H9 (cell line): ENCODE measurements at regions not wholly inside any gene's neighbourhood (a gene's known extent, or its start where the extent isn't known, plus 50 kb on each side); places are given as distances from the start of the nearest gene placed in this dataset.

Experiments
- DNase-seq: peaks from one replicate; pipeline ENCODE4 v3.0.0-alpha.2; 2017
- H2AFZ ChIP-seq: one replicate; pipeline ENCODE4 v1.6.1; 2013; ENCODE audit warnings: mild to moderate bottlenecking, low read length, control low read depth, moderate library complexity
- H2AK5ac ChIP-seq: 2 replicates; pipeline ENCODE4 v1.6.1; 2013; ENCODE audit warnings: low read length, control low read depth, mixed read lengths; ENCODE audit not compliant: insufficient read length
- H2BK120ac ChIP-seq: one replicate; pipeline ENCODE4 v1.6.1; 2013; ENCODE audit warnings: low read depth, mild to moderate bottlenecking, low read length, control low read depth, inconsistent platforms; ENCODE audit not compliant: poor library complexity, severe bottlenecking
- H2BK12ac ChIP-seq: 2 replicates; pipeline ENCODE4 v1.6.1; 2013; ENCODE audit warnings: low read length, control low read depth, mixed read lengths, low read depth; ENCODE audit not compliant: insufficient read length
- H2BK15ac ChIP-seq: 2 replicates; pipeline ENCODE4 v1.6.1; 2013; ENCODE audit warnings: low read depth, low read length, control low read depth
- H2BK20ac ChIP-seq: one replicate; pipeline ENCODE4 v1.6.1; 2013; ENCODE audit warnings: low read depth, mild to moderate bottlenecking, low read length, control low read depth, inconsistent platforms; ENCODE audit not compliant: poor library complexity, severe bottlenecking
- H2BK5ac ChIP-seq: 2 replicates; pipeline ENCODE4 v1.6.1; 2013; ENCODE audit warnings: low read length, control low read depth, mixed read lengths; ENCODE audit not compliant: insufficient read length
- H3K14ac ChIP-seq: 2 replicates; pipeline ENCODE4 v1.6.1; 2013; ENCODE audit warnings: low read length, control low read depth; ENCODE audit not compliant: insufficient read depth
- H3K18ac ChIP-seq: 2 replicates; pipeline ENCODE4 v1.6.1; 2013; ENCODE audit warnings: low read depth, mild to moderate bottlenecking, mixed read lengths, low read length, control low read depth; ENCODE audit not compliant: insufficient read length
- H3K23ac ChIP-seq: 2 replicates; pipeline ENCODE4 v1.6.1; 2013; ENCODE audit warnings: low read length, control low read depth, mixed read lengths, low read depth; ENCODE audit not compliant: insufficient read length
- H3K23me2 ChIP-seq: 2 replicates; pipeline ENCODE4 v1.6.1; 2013; ENCODE audit warnings: low read depth, mild to moderate bottlenecking, mixed read lengths, low read length, control low read depth; ENCODE audit not compliant: insufficient read length, poor library complexity, severe bottlenecking
- H3K27ac ChIP-seq: 2 replicates; pipeline ENCODE4 v1.5.1; 2013; ENCODE audit warnings: low read length, control low read depth, mixed read lengths, low read depth; ENCODE audit not compliant: insufficient read length
- H3K27me3 ChIP-seq: 2 replicates; pipeline ENCODE4 v1.6.1; 2013; ENCODE audit warnings: low read length, control low read depth, inconsistent platforms; ENCODE audit not compliant: insufficient read depth
- H3K4ac ChIP-seq: 2 replicates; pipeline ENCODE4 v1.6.1; 2013; ENCODE audit warnings: low read depth, mild to moderate bottlenecking, control low read depth, inconsistent platforms, low read length, moderate library complexity
- H3K4me1 ChIP-seq: 2 replicates; pipeline ENCODE4 v1.6.1; 2013; ENCODE audit warnings: low read length, control low read depth, inconsistent platforms; ENCODE audit not compliant: insufficient read depth
- H3K4me2 ChIP-seq: 2 replicates; pipeline ENCODE4 v1.6.1; 2013; ENCODE audit warnings: low read length, control low read depth, mixed read lengths; ENCODE audit not compliant: insufficient read length, insufficient read depth
- H3K56ac ChIP-seq: 2 replicates; pipeline ENCODE4 v1.6.1; 2013; ENCODE audit warnings: low read depth, mild to moderate bottlenecking, mixed read lengths, low read length, control low read depth; ENCODE audit not compliant: insufficient read length
- H3K79me1 ChIP-seq: 2 replicates; pipeline ENCODE4 v1.6.1; 2013; ENCODE audit warnings: low read depth, mild to moderate bottlenecking, moderate library complexity, low read length, control low read depth, inconsistent platforms; ENCODE audit not compliant: insufficient read depth, poor library complexity, severe bottlenecking
- H3K79me2 ChIP-seq: 2 replicates; pipeline ENCODE4 v1.6.1; 2013; ENCODE audit warnings: low read length, control low read depth, inconsistent platforms; ENCODE audit not compliant: insufficient read depth
- H3K9ac ChIP-seq: 2 replicates; pipeline ENCODE4 v1.6.1; 2013; ENCODE audit warnings: low read length, control low read depth, mixed read lengths; ENCODE audit not compliant: insufficient read length; ENCODE audit errors: extremely low read depth
- H3K9me3 ChIP-seq: one replicate; pipeline ENCODE4 v1.6.1; 2013; ENCODE audit warnings: low read depth, low read length, inconsistent platforms; ENCODE audit not compliant: control insufficient read depth
- H3T11ph ChIP-seq: one replicate; pipeline ENCODE4 v1.6.1; 2013; ENCODE audit warnings: mild to moderate bottlenecking, low read length, control low read depth, inconsistent platforms
- H4K20me1 ChIP-seq: one replicate; pipeline ENCODE4 v1.6.1; 2013; ENCODE audit not compliant: control insufficient read depth, insufficient read length, insufficient read depth
- H4K5ac ChIP-seq: 2 replicates; pipeline ENCODE4 v1.6.1; 2013; ENCODE audit warnings: low read depth, mild to moderate bottlenecking, mixed read lengths, low read length, control low read depth; ENCODE audit not compliant: insufficient read length
- H4K8ac ChIP-seq: replicated peaks from 2 replicates; pipeline ENCODE4 v1.6.1; 2013; ENCODE audit warnings: low read length, control low read depth, mixed read lengths, low read depth; ENCODE audit not compliant: insufficient read length
- H4K91ac ChIP-seq: 2 replicates; pipeline ENCODE4 v1.6.1; 2013; ENCODE audit warnings: low read depth, mild to moderate bottlenecking, moderate library complexity, mixed read lengths, low read length, control low read depth; ENCODE audit not compliant: insufficient read length
- H3K27ac Mint-ChIP-seq, 3 experiments: 2 replicates in 2 of 3; 3 replicates in 1 of 3; pipeline ENCODE4 v1.8.0; 2020 to 2021; ENCODE audit warnings: mixed read lengths in 3 of 3, mild to moderate bottlenecking in 1 of 3, moderate library complexity in 1 of 3
- H3K27me3 Mint-ChIP-seq: 2 replicates; pipeline ENCODE4 v1.8.0; 2021; ENCODE audit warnings: low read depth, mild to moderate bottlenecking, moderate library complexity, mixed read lengths
- H3K36me3 Mint-ChIP-seq, 3 experiments: 2 replicates in 2 of 3; 3 replicates in 1 of 3; pipeline ENCODE4 v1.8.0; 2020 to 2021; ENCODE audit warnings: low read depth in 3 of 3, mixed read lengths in 3 of 3; ENCODE audit not compliant: insufficient read depth in 1 of 3
- H3K4me1 Mint-ChIP-seq, 2 experiments: 2 replicates each; pipeline ENCODE4 v1.8.0; 2020; ENCODE audit warnings: mixed read lengths in 2 of 2
- H3K4me3 Mint-ChIP-seq, 2 experiments: 2 replicates in 1 of 2; 3 replicates in 1 of 2; pipeline ENCODE4 v1.8.0; 2020 to 2021; ENCODE audit warnings: mild to moderate bottlenecking in 2 of 2, mixed read lengths in 2 of 2, moderate library complexity in 1 of 2
- H3K9me3 Mint-ChIP-seq, 2 experiments: 2 replicates in 1 of 2; 3 replicates in 1 of 2; pipeline ENCODE4 v1.8.0; 2020; ENCODE audit warnings: mild to moderate bottlenecking in 2 of 2, mixed read lengths in 2 of 2, moderate library complexity in 1 of 2
- CTCF ChIP-seq: fragments of 200-600 bp; sonication (generic); conservative IDR thresholded peaks from 3 replicates; pipeline ENCODE4 v1.8.0; 2021; ENCODE audit warnings: antibody characterized with exemption, mild to moderate bottlenecking
- WGBS: extraction: QIAGEN DNeasy Blood & Tissue Kit; methylation state at CpG from one replicate; pipeline ENCODE4 v1.1.7; 2013; ENCODE audit warnings: missing lambda C conversion rate, low lambda C conversion rate, mixed read lengths; ENCODE audit not compliant: insufficient read length; ENCODE audit errors: extremely low coverage; 5-methylcytosine and 5-hydroxymethylcytosine counted together

DNA sequence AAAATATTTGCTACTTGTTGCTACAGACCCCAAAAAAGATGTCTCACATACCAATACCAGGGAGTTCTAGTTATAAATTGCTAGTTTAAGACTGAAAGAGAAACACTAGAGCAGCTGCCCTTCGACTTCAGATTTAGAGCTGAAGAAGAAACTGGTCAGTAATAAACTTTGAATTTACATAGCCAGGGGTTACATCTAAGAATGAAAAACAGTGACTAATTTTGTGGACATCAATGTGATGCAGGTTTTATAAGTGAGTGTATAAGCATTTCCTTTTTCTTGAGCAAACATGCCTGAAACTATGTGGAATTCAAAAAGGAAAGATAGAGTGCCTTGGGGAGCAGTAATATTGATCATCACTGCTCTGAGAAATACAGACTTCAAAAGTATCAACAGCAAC lies 724.9 kb upstream of the MIR17HG start:
- Histone ChIP-seq H3K27ac (no peak overlapping the region), H4K8ac (no peak overlapping the region), H2BK5ac (no peak overlapping the region), H2BK120ac (no peak overlapping the region), H3K9ac (no peak overlapping the region), H3T11ph (no peak overlapping the region), H4K91ac (no peak overlapping the region), H3K4me1 (no peaks in the 10 kb centered on the region), H2BK15ac (no peak overlapping the region), H2BK12ac (no peak overlapping the region), H2BK20ac (no peak overlapping the region), H2AK5ac (no peak overlapping the region), H4K5ac (no peak overlapping the region), H4K20me1 (no peaks in the 10 kb centered on the region), H2AFZ (no peak overlapping the region), H3K27me3 (no peaks in the 10 kb centered on the region), H3K23me2 (no peaks in the 10 kb centered on the region), H3K14ac (no peak overlapping the region), H3K4ac (no peak overlapping the region), H3K79me1 (no peaks in the 10 kb centered on the region), H3K79me2 (no peaks in the 10 kb centered on the region), H3K56ac (no peak overlapping the region), H3K9me3 (peaks cover 6% of the 10 kb centered on the region), H3K18ac (no peak overlapping the region), H3K4me2 (no peak overlapping the region), H3K23ac (no peak overlapping the region)
- Mint-ChIP-seq H3K27ac (no peak overlapping the region), H3K4me1 (no peaks in the 10 kb centered on the region), H3K4me3 (no peak overlapping the region), H3K27me3 (no peaks in the 10 kb centered on the region; the same call in 1 of the 2 replicates), H3K9me3 (peaks cover 10% of the 10 kb centered on the region in 2 experiments), H3K36me3 (peaks cover 7 to 11% (median 9%) of the 10 kb centered on the region in 3 experiments; a peak in 6 of 7 replicates)
- no peak for DNase-seq
- WGBS = no CpG with 5 or more reads among the region's 1 CpG
- no peak for TF ChIP-seq CTCF
